Ishikawa (cell line): ENCODE measurements at regions not wholly inside any gene's neighbourhood (a gene's known extent, or its start where the extent isn't known, plus 50 kb on each side); places are given as distances from the start of the nearest gene placed in this dataset.

Experiments used
- EP300 ChIP-seq: IDR thresholded peaks from 2 replicates; pipeline ENCODE4 v1.6.1; 2012; ENCODE audit warnings: borderline replicate concordance
- REST ChIP-seq: IDR thresholded peaks from 2 replicates; pipeline ENCODE4 v1.6.1; 2012; ENCODE audit warnings: low read depth, mild to moderate bottlenecking

- TF ChIP-seq EP300, result no peak
- no peak for TF ChIP-seq REST
Observed at GRCh38 chr10:124217906-124218804, 124.8 kb upstream of the CHST15 start.
